ENCODE measurements at regions not wholly inside any gene's neighbourhood (a gene's known extent, or its start where the extent isn't known, plus 50 kb on each side); places are given as distances from the start of the nearest gene placed in this dataset.

GRCh38 chr11:96648991-96649390 lies 259.2 kb downstream of the JRKL start:
- no peak for DNase-seq

GRCh38 chr11:96652516-96652915 lies 262.7 kb downstream of the JRKL start:
- no CpG with 5 or more reads among the region's 2 CpGs for WGBS (ENCODE audit: insufficient coverage)
- H3K4me3 Mint-ChIP-seq: no peak overlapping the region
- no peaks in the 10 kb centered on the region for H4K20me1 ChIP-seq (ENCODE audit: insufficient read depth, low read length)

More at GRCh38 chr11:96648991-96649390, 259.2 kb downstream of the JRKL start:
- Histone ChIP-seq H3K9me3 (replicated peaks in 1 of 2; ENCODE audit: control insufficient read depth in 1 of 2, insufficient read depth in 1 of 2, low read length in 2 of 2) (no peaks in the 10 kb centered on the region), H3K27ac (ENCODE audit: low read depth in 1 of 2, low read length in 2 of 2) (no peak overlapping the region), H3K9ac (ENCODE audit: insufficient read depth, low read length, poor library complexity, severe bottlenecking) (no peak overlapping the region), H3K4me2 (replicated peaks; ENCODE audit: extremely low read depth, low read length, poor library complexity, severe bottlenecking) (no peak overlapping the region), H3K4me1 (ENCODE audit: control insufficient read depth in 1 of 2, insufficient read depth in 2 of 2, low read length in 2 of 2) (no peaks in the 10 kb centered on the region), H4K20me1 (ENCODE audit: insufficient read depth, low read length) (no peaks in the 10 kb centered on the region), H3K27me3 (ENCODE audit: control insufficient read depth in 2 of 2, insufficient read depth in 2 of 2, low read length in 2 of 2) (no peaks in the 10 kb centered on the region), H3K36me3 (replicated peaks in 1 of 2; ENCODE audit: control insufficient read depth in 1 of 2, insufficient read depth in 2 of 2, low read length in 2 of 2) (no peaks in the 10 kb centered on the region), H3K79me2 (ENCODE audit: insufficient read depth, low read length) (no peaks in the 10 kb centered on the region), H3K4me3 (replicated peaks in 1 of 3; ENCODE audit: low read depth in 2 of 3, low read length in 3 of 3) (no peak overlapping the region), H2AFZ (ENCODE audit: insufficient read depth, low read depth, low read length, poor library complexity, severe bottlenecking) (no peak overlapping the region)
- intact Hi-C loops (cut with micrococcal nuclease): no loop called here
- Mint-ChIP-seq H3K27me3 (ENCODE audit: low read depth in 3 of 3) (no peaks in the 10 kb centered on the region), H3K9me3 (peaks cover 0 to 4% (median 0%) of the 10 kb centered on the region in 7 donors), H3K4me1 (no peaks in the 10 kb centered on the region), H3K27ac (no peak overlapping the region), H3K4me3 (no peak overlapping the region), H3K36me3 (no peaks in the 10 kb centered on the region)
- TF ChIP-seq CTCF (IDR thresholded peaks at IDR 0.05): no peak
- WGBS (ENCODE audit: insufficient coverage): no CpG with 5 or more reads among the region's 2 CpGs

More at GRCh38 chr11:96652516-96652915, 262.7 kb downstream of the JRKL start:
- Histone ChIP-seq H3K27me3 (ENCODE audit: control insufficient read depth in 2 of 2, insufficient read depth in 2 of 2, low read length in 2 of 2) (no peaks in the 10 kb centered on the region), H3K36me3 (replicated peaks in 1 of 2; ENCODE audit: control insufficient read depth in 1 of 2, insufficient read depth in 2 of 2, low read length in 2 of 2) (no peaks in the 10 kb centered on the region), H3K4me1 (ENCODE audit: control insufficient read depth in 1 of 2, insufficient read depth in 2 of 2, low read length in 2 of 2) (no peaks in the 10 kb centered on the region), H3K4me2 (replicated peaks; ENCODE audit: extremely low read depth, low read length, poor library complexity, severe bottlenecking) (no peak overlapping the region), H3K79me2 (ENCODE audit: insufficient read depth, low read length) (no peaks in the 10 kb centered on the region), H3K9ac (ENCODE audit: insufficient read depth, low read length, poor library complexity, severe bottlenecking) (no peak overlapping the region), H2AFZ (ENCODE audit: insufficient read depth, low read depth, low read length, poor library complexity, severe bottlenecking) (no peak overlapping the region), H3K9me3 (replicated peaks in 1 of 2; ENCODE audit: control insufficient read depth in 1 of 2, insufficient read depth in 1 of 2, low read length in 2 of 2) (no peaks in the 10 kb centered on the region), H3K4me3 (replicated peaks in 1 of 3; ENCODE audit: low read depth in 2 of 3, low read length in 3 of 3) (no peak overlapping the region), H3K27ac (ENCODE audit: low read depth in 1 of 2, low read length in 2 of 2) (no peak overlapping the region)
- Mint-ChIP-seq H3K27ac (no peak overlapping the region), H3K36me3 (no peaks in the 10 kb centered on the region), H3K27me3 (ENCODE audit: low read depth in 3 of 3) (no peaks in the 10 kb centered on the region), H3K9me3 (peaks cover 0 to 4% (median 0%) of the 10 kb centered on the region in 7 donors), H3K4me1 (no peaks in the 10 kb centered on the region)
- intact Hi-C loops (cut with micrococcal nuclease): no loop called here
- no peak for TF ChIP-seq CTCF (IDR thresholded peaks at IDR 0.05)
- DNase-seq: no peak

All from CD14-positive monocyte (primary cell).